IPS DF 6.9 (cell line): ENCODE measurements at regions not wholly inside any gene's neighbourhood (a gene's known extent, or its start where the extent isn't known, plus 50 kb on each side); places are given as distances from the start of the nearest gene placed in this dataset.
"Not testable (repeated sequence)": the region's sequence is repeated elsewhere in the genome, so short reads cannot be mapped to it uniquely, and the experiment has no call there.

Experiments
- DNase-seq: peaks from one replicate; pipeline ENCODE4 v3.0.0-alpha.2; 2013; ENCODE audit warnings: low read depth, low spot score
- H3K27ac ChIP-seq: one replicate; pipeline ENCODE4 v1.5.1; 2013; ENCODE audit warnings: low read length, control low read depth
- H3K27me3 ChIP-seq: 2 replicates; pipeline ENCODE4 v1.6.1; 2013; ENCODE audit warnings: mild to moderate bottlenecking, low read length; ENCODE audit not compliant: control insufficient read depth, insufficient read depth
- H3K36me3 ChIP-seq: 2 replicates; pipeline ENCODE4 v1.6.1; 2013; ENCODE audit warnings: low read length; ENCODE audit not compliant: control insufficient read depth, insufficient read depth
- H3K4me1 ChIP-seq: 2 replicates; pipeline ENCODE4 v1.6.1; 2013; ENCODE audit warnings: low read length; ENCODE audit not compliant: control insufficient read depth, insufficient read depth
- H3K4me3 ChIP-seq: 2 replicates; pipeline ENCODE4 v1.5.1; 2013; ENCODE audit warnings: mild to moderate bottlenecking, low read length
- H3K9me3 ChIP-seq: 2 replicates; pipeline ENCODE4 v1.6.1; 2013; ENCODE audit warnings: low read length, inconsistent platforms; ENCODE audit not compliant: control insufficient read depth, insufficient read depth
- WGBS: extraction: QIAGEN DNeasy Blood & Tissue Kit; methylation state at CpG from one replicate; pipeline ENCODE4 v1.1.7; 2013; ENCODE audit warnings: mixed read lengths, missing lambda C conversion rate; ENCODE audit not compliant: insufficient read length, insufficient coverage; 5-methylcytosine and 5-hydroxymethylcytosine counted together

- no peaks in the 10 kb centered on the region for H3K27me3 ChIP-seq
- no peak overlapping the region for H3K27ac ChIP-seq
- H3K4me3 ChIP-seq = no peak overlapping the region
- H3K9me3 ChIP-seq = no peaks in the 10 kb centered on the region
- H3K36me3 ChIP-seq = no peaks in the 10 kb centered on the region
- WGBS = no CpG with 5 or more reads among the region's 1 CpG
- H3K4me1 ChIP-seq = no peaks in the 10 kb centered on the region
- no peak for DNase-seq
These were observed 305.5 kb downstream of the ACTR3B start for GRCh38 chr7:153065051-153065450.

GRCh38 chr7:153066711-153067110 lies 307.2 kb downstream of the ACTR3B start:
- H3K4me1 ChIP-seq = no peaks in the 10 kb centered on the region
- H3K9me3 ChIP-seq = no peaks in the 10 kb centered on the region
- WGBS = no CpG with 5 or more reads among the region's 5 CpGs
- DNase-seq = no peak
- H3K27me3 ChIP-seq = no peaks in the 10 kb centered on the region
- no peak overlapping the region for H3K4me3 ChIP-seq
- H3K36me3 ChIP-seq = no peaks in the 10 kb centered on the region
- no peak overlapping the region for H3K27ac ChIP-seq

- H3K36me3 ChIP-seq = no peaks in the 10 kb centered on the region
- H3K4me1 ChIP-seq = no peaks in the 10 kb centered on the region
- no peak overlapping the region for H3K27ac ChIP-seq
- no peaks in the 10 kb centered on the region for H3K27me3 ChIP-seq
- H3K9me3 ChIP-seq = no peaks in the 10 kb centered on the region
- no peak overlapping the region for H3K4me3 ChIP-seq
- DNase-seq = no peak
These were observed 310.6 kb downstream of the ACTR3B start for GRCh38 chr7:153070141-153070540.

- Histone ChIP-seq H3K4me3 (no peak overlapping the region), H3K36me3 (no peaks in the 10 kb centered on the region), H3K9me3 (no peaks in the 10 kb centered on the region), H3K27ac (no peak overlapping the region), H3K27me3 (no peaks in the 10 kb centered on the region), H3K4me1 (no peaks in the 10 kb centered on the region)
- WGBS = no CpG with 5 or more reads among the region's 4 CpGs
- DNase-seq = no peak
These were observed 313.3 kb downstream of the ACTR3B start for GRCh38 chr7:153072806-153073205.

- not testable (repeated sequence) for H3K4me3 ChIP-seq, H3K27ac ChIP-seq, H3K4me1 ChIP-seq, DNase-seq, H3K9me3 ChIP-seq, H3K36me3 ChIP-seq, H3K27me3 ChIP-seq
- no CpG with 5 or more reads among the region's 2 CpGs for WGBS
These were observed 316.7 kb downstream of the ACTR3B start for GRCh38 chr7:153076289-153076688.

- no peak overlapping the region for H3K27ac ChIP-seq
- no CpG with 5 or more reads among the region's 8 CpGs for WGBS
- H3K4me3 ChIP-seq = no peak overlapping the region
- no peaks in the 10 kb centered on the region for H3K27me3 ChIP-seq
- H3K4me1 ChIP-seq = no peaks in the 10 kb centered on the region
- H3K9me3 ChIP-seq = no peaks in the 10 kb centered on the region
- no peaks in the 10 kb centered on the region for H3K36me3 ChIP-seq
- DNase-seq = no peak
These were observed 321.9 kb downstream of the ACTR3B start for GRCh38 chr7:153081496-153081895.

- no peak for DNase-seq
- Histone ChIP-seq H3K9me3 (no peaks in the 10 kb centered on the region), H3K36me3 (no peaks in the 10 kb centered on the region)
These were observed 324.7 kb downstream of the ACTR3B start for GRCh38 chr7:153084278-153084677.

GRCh38 chr7:153087498-153087897 lies 327.9 kb downstream of the ACTR3B start:
- no peak overlapping the region for H3K4me3 ChIP-seq
- H3K36me3 ChIP-seq = no peaks in the 10 kb centered on the region
- H3K27ac ChIP-seq = no peak overlapping the region
- no peaks in the 10 kb centered on the region for H3K27me3 ChIP-seq
- H3K9me3 ChIP-seq = no peaks in the 10 kb centered on the region
- H3K4me1 ChIP-seq = no peaks in the 10 kb centered on the region
- no peak for DNase-seq
- no CpG with 5 or more reads among the region's 4 CpGs for WGBS

More at GRCh38 chr7:153084278-153084677, 324.7 kb downstream of the ACTR3B start:
- H3K27ac ChIP-seq = no peak overlapping the region
- H3K4me3 ChIP-seq = no peak overlapping the region
- no CpG with 5 or more reads among the region's 6 CpGs for WGBS
- H3K27me3 ChIP-seq = no peaks in the 10 kb centered on the region
- no peaks in the 10 kb centered on the region for H3K4me1 ChIP-seq

- Histone ChIP-seq H3K4me1 (no peaks in the 10 kb centered on the region), H3K36me3 (no peaks in the 10 kb centered on the region), H3K27ac (no peak overlapping the region), H3K4me3 (no peak overlapping the region), H3K9me3 (no peaks in the 10 kb centered on the region), H3K27me3 (no peaks in the 10 kb centered on the region)
- WGBS = no CpG with 5 or more reads among the region's 5 CpGs
- DNase-seq = no peak
These were observed 329.0 kb downstream of the ACTR3B start for GRCh38 chr7:153088601-153089000.

- Histone ChIP-seq H3K27me3 (no peaks in the 10 kb centered on the region), H3K36me3 (no peaks in the 10 kb centered on the region), H3K27ac (no peak overlapping the region), H3K4me1 (no peaks in the 10 kb centered on the region), H3K4me3 (no peak overlapping the region), H3K9me3 (no peaks in the 10 kb centered on the region)
- WGBS = no CpG with 5 or more reads among the region's 3 CpGs
- no peak for DNase-seq
These were observed 330.7 kb downstream of the ACTR3B start for GRCh38 chr7:153090209-153090608.

GRCh38 chr7:153090764-153091163 lies 331.2 kb downstream of the ACTR3B start:
- H3K9me3 ChIP-seq = no peaks in the 10 kb centered on the region
- no peak for DNase-seq
- WGBS = 100% methylated on average over 1 of the region's 2 CpGs
- no peak overlapping the region for H3K27ac ChIP-seq
- no peaks in the 10 kb centered on the region for H3K36me3 ChIP-seq
- no peaks in the 10 kb centered on the region for H3K4me1 ChIP-seq
- no peak overlapping the region for H3K4me3 ChIP-seq
- H3K27me3 ChIP-seq = no peaks in the 10 kb centered on the region
